Stimulated activated naive CD8-positive, alpha-beta T cell treated with anti-CD3 and anti-CD28 coated beads, Interleukin-15, Interleukin-2, amounts not matched to agents 100 ng/mL and 50 ng/mL, for 24 hours (primary cell): ENCODE measurements at regions not wholly inside any gene's neighbourhood (a gene's known extent, or its start where the extent isn't known, plus 50 kb on each side); places are given as distances from the start of the nearest gene placed in this dataset.

ENCODE experiments used
- H3K27ac Mint-ChIP-seq: one replicate; pipeline ENCODE4 v1.8.0; 2021; ENCODE audit warnings: mild to moderate bottlenecking, mixed read lengths
- H3K27me3 Mint-ChIP-seq: one replicate; pipeline ENCODE4 v1.8.0; 2021; ENCODE audit warnings: mixed read lengths
- H3K36me3 Mint-ChIP-seq: one replicate; pipeline ENCODE4 v1.8.0; 2021; ENCODE audit warnings: low read depth, mixed read lengths
- H3K4me1 Mint-ChIP-seq: one replicate; pipeline ENCODE4 v1.8.0; 2021; ENCODE audit warnings: low read depth, mixed read lengths
- H3K4me3 Mint-ChIP-seq: one replicate; pipeline ENCODE4 v1.8.0; 2021; ENCODE audit warnings: mild to moderate bottlenecking, mixed read lengths
- H3K9me3 Mint-ChIP-seq: one replicate; pipeline ENCODE4 v1.8.0; 2021; ENCODE audit warnings: mixed read lengths

- H3K27me3 Mint-ChIP-seq, result no peaks in the 10 kb centered on the region
- peak overlapping the region; percentile 12 for H3K4me3 Mint-ChIP-seq
- peaks cover 47% of the 10 kb centered on the region for H3K4me1 Mint-ChIP-seq
Measured at GRCh38 chr14:96962337-96962736, 165.2 kb downstream of the VRK1 start.

GRCh38 chr14:96964726-96965415 lies 167.7 kb downstream of the VRK1 start:
- H3K27me3 Mint-ChIP-seq, result no peaks in the 10 kb centered on the region
- peaks cover 47% of the 10 kb centered on the region for H3K4me1 Mint-ChIP-seq
- no peak overlapping the region for H3K4me3 Mint-ChIP-seq
- peaks cover 12% of the 10 kb centered on the region for H3K9me3 Mint-ChIP-seq
- no peak overlapping the region for H3K27ac Mint-ChIP-seq
- H3K36me3 Mint-ChIP-seq, result peaks cover 10% of the 10 kb centered on the region

More at GRCh38 chr14:96962337-96962736, 165.2 kb downstream of the VRK1 start:
- Mint-ChIP-seq H3K27ac (peak overlapping the region; percentile 67), H3K36me3 (peaks cover 10% of the 10 kb centered on the region), H3K9me3 (peaks cover 12% of the 10 kb centered on the region)

GRCh38 chr14:96965885-96966595 lies 168.9 kb downstream of the VRK1 start:
- peaks cover 43% of the 10 kb centered on the region for H3K4me1 Mint-ChIP-seq
- H3K27me3 Mint-ChIP-seq, result no peaks in the 10 kb centered on the region
- H3K36me3 Mint-ChIP-seq, result peaks cover 4% of the 10 kb centered on the region
- no peak overlapping the region for H3K4me3 Mint-ChIP-seq
- no peak overlapping the region for H3K27ac Mint-ChIP-seq
- H3K9me3 Mint-ChIP-seq, result peaks cover 7% of the 10 kb centered on the region

GRCh38 chr14:96975116-96975515 lies 177.9 kb downstream of the VRK1 start:
- no peak overlapping the region for H3K4me3 Mint-ChIP-seq
- peaks cover 24% of the 10 kb centered on the region for H3K9me3 Mint-ChIP-seq
- no peak overlapping the region for H3K27ac Mint-ChIP-seq
- peaks cover 3% of the 10 kb centered on the region for H3K27me3 Mint-ChIP-seq
- peaks cover 13% of the 10 kb centered on the region for H3K36me3 Mint-ChIP-seq
- H3K4me1 Mint-ChIP-seq, result no peaks in the 10 kb centered on the region

GRCh38 chr14:96978525-96979272 lies 181.5 kb downstream of the VRK1 start:
- peaks cover 19% of the 10 kb centered on the region for H3K9me3 Mint-ChIP-seq
- peaks cover 9% of the 10 kb centered on the region for H3K36me3 Mint-ChIP-seq
- H3K27ac Mint-ChIP-seq, result no peak overlapping the region
- H3K27me3 Mint-ChIP-seq, result peaks cover 9% of the 10 kb centered on the region
- H3K4me1 Mint-ChIP-seq, result no peaks in the 10 kb centered on the region
- no peak overlapping the region for H3K4me3 Mint-ChIP-seq

GRCh38 chr14:96979611-96980074 lies 182.5 kb downstream of the VRK1 start:
- Mint-ChIP-seq H3K27ac (no peak overlapping the region), H3K27me3 (peaks cover 9% of the 10 kb centered on the region), H3K9me3 (peaks cover 17% of the 10 kb centered on the region), H3K4me1 (no peaks in the 10 kb centered on the region), H3K4me3 (no peak overlapping the region), H3K36me3 (peaks cover 9% of the 10 kb centered on the region)

- no peak overlapping the region for H3K27ac Mint-ChIP-seq
- H3K27me3 Mint-ChIP-seq, result peaks cover 9% of the 10 kb centered on the region
- peaks cover 17% of the 10 kb centered on the region for H3K9me3 Mint-ChIP-seq
- no peak overlapping the region for H3K4me3 Mint-ChIP-seq
- no peaks in the 10 kb centered on the region for H3K36me3 Mint-ChIP-seq
- H3K4me1 Mint-ChIP-seq, result no peaks in the 10 kb centered on the region
Measured at GRCh38 chr14:96980835-96981234, 183.7 kb downstream of the VRK1 start.

GRCh38 chr14:96986256-96987085 lies 189.3 kb downstream of the VRK1 start:
- Mint-ChIP-seq H3K27me3 (no peaks in the 10 kb centered on the region), H3K9me3 (peaks cover 16% of the 10 kb centered on the region), H3K27ac (no peak overlapping the region), H3K4me1 (peaks cover 26% of the 10 kb centered on the region), H3K36me3 (no peaks in the 10 kb centered on the region), H3K4me3 (no peak overlapping the region)

- Mint-ChIP-seq H3K27me3 (no peaks in the 10 kb centered on the region), H3K4me1 (peaks cover 26% of the 10 kb centered on the region), H3K4me3 (no peak overlapping the region), H3K9me3 (peaks cover 16% of the 10 kb centered on the region), H3K27ac (no peak overlapping the region), H3K36me3 (no peaks in the 10 kb centered on the region)
Measured at GRCh38 chr14:96987086-96987474, 189.9 kb downstream of the VRK1 start.

GRCh38 chr14:96987771-96988170 lies 190.6 kb downstream of the VRK1 start:
- Mint-ChIP-seq H3K4me1 (peaks cover 26% of the 10 kb centered on the region), H3K4me3 (no peak overlapping the region), H3K27me3 (no peaks in the 10 kb centered on the region)

GRCh38 chr14:96989306-96989705 lies 192.1 kb downstream of the VRK1 start:
- Mint-ChIP-seq H3K4me3 (no peak overlapping the region), H3K27ac (no peak overlapping the region), H3K27me3 (peaks cover 3% of the 10 kb centered on the region), H3K9me3 (peaks cover 16% of the 10 kb centered on the region), H3K36me3 (no peaks in the 10 kb centered on the region), H3K4me1 (peaks cover 26% of the 10 kb centered on the region)

More at GRCh38 chr14:96987771-96988170, 190.6 kb downstream of the VRK1 start:
- H3K36me3 Mint-ChIP-seq, result no peaks in the 10 kb centered on the region
- no peak overlapping the region for H3K27ac Mint-ChIP-seq
- H3K9me3 Mint-ChIP-seq, result peaks cover 16% of the 10 kb centered on the region

GRCh38 chr14:96991226-96991625 lies 194.0 kb downstream of the VRK1 start:
- H3K27ac Mint-ChIP-seq, result no peak overlapping the region
- H3K36me3 Mint-ChIP-seq, result no peaks in the 10 kb centered on the region
- peaks cover 7% of the 10 kb centered on the region for H3K9me3 Mint-ChIP-seq
- H3K27me3 Mint-ChIP-seq, result peaks cover 3% of the 10 kb centered on the region
- H3K4me3 Mint-ChIP-seq, result no peak overlapping the region
- peaks cover 23% of the 10 kb centered on the region for H3K4me1 Mint-ChIP-seq

- H3K36me3 Mint-ChIP-seq, result no peaks in the 10 kb centered on the region
- H3K27me3 Mint-ChIP-seq, result peaks cover 3% of the 10 kb centered on the region
- peaks cover 7% of the 10 kb centered on the region for H3K9me3 Mint-ChIP-seq
- H3K4me3 Mint-ChIP-seq, result no peak overlapping the region
- H3K27ac Mint-ChIP-seq, result no peak overlapping the region
- no peaks in the 10 kb centered on the region for H3K4me1 Mint-ChIP-seq
Measured at GRCh38 chr14:96994999-96995398, 197.8 kb downstream of the VRK1 start.

GRCh38 chr14:96997269-96997668 lies 200.1 kb downstream of the VRK1 start:
- Mint-ChIP-seq H3K9me3 (no peaks in the 10 kb centered on the region), H3K27ac (no peak overlapping the region), H3K27me3 (peaks cover 3% of the 10 kb centered on the region), H3K4me3 (no peak overlapping the region), H3K4me1 (no peaks in the 10 kb centered on the region), H3K36me3 (no peaks in the 10 kb centered on the region)
